Natural killer cell (primary cell): ENCODE measurements at regions not wholly inside any gene's neighbourhood (a gene's known extent, or its start where the extent isn't known, plus 50 kb on each side); places are given as distances from the start of the nearest gene placed in this dataset.

Source experiments
- ATAC-seq, 3 donors: fragments of 150-1000 bp in 2 of 3; fragments of 200-7000 bp in 1 of 3; cut with Tn5 transposase; 1 replicate in 1 of 3; 2 replicates in 2 of 3; pipeline ENCODE4 v1.10.0; 2021; ENCODE audit warnings: mild to moderate bottlenecking in 2 of 3, moderate library complexity in 2 of 3
- DNase-seq, 2 donors: peaks; one replicate each; pipeline versions ENCODE4 v3.0.0 to v3.0.0-alpha.2; 2013 to 2021; ENCODE audit warnings: mixed read lengths in 1 of 2
- H3K27ac ChIP-seq: one replicate; pipeline ENCODE4 v1.5.1; 2013; ENCODE audit warnings: mild to moderate bottlenecking, low read length
- H3K27me3 ChIP-seq: one replicate; pipeline ENCODE4 v1.6.1; 2013; ENCODE audit warnings: low read length; ENCODE audit not compliant: control insufficient read depth, insufficient read depth
- H3K36me3 ChIP-seq: one replicate; pipeline ENCODE4 v1.6.1; 2013; ENCODE audit warnings: low read length; ENCODE audit not compliant: control insufficient read depth, insufficient read depth
- H3K4me1 ChIP-seq: one replicate; pipeline ENCODE4 v1.6.1; 2013; ENCODE audit warnings: low read length; ENCODE audit not compliant: control insufficient read depth, insufficient read depth
- H3K4me3 ChIP-seq: one replicate; pipeline ENCODE4 v1.5.1; 2013; ENCODE audit warnings: low read length
- H3K9me3 ChIP-seq: one replicate; pipeline ENCODE4 v1.6.1; 2013; ENCODE audit warnings: low read length; ENCODE audit not compliant: control insufficient read depth, insufficient read depth
- H3K27ac Mint-ChIP-seq, 2 donors: one replicate each; pipeline ENCODE4 v1.8.0; 2022; ENCODE audit warnings: mild to moderate bottlenecking in 2 of 2, mixed read lengths in 2 of 2, moderate library complexity in 1 of 2
- H3K27me3 Mint-ChIP-seq, 2 donors: one replicate each; pipeline ENCODE4 v1.8.0; 2022; ENCODE audit warnings: low read depth in 2 of 2, mixed read lengths in 2 of 2
- H3K36me3 Mint-ChIP-seq: one replicate; pipeline ENCODE4 v1.8.0; 2022; ENCODE audit warnings: mixed read lengths
- H3K4me1 Mint-ChIP-seq, 2 donors: one replicate each; pipeline ENCODE4 v1.8.0; 2022; ENCODE audit warnings: mixed read lengths in 2 of 2
- H3K4me3 Mint-ChIP-seq: one replicate; pipeline ENCODE4 v1.8.0; 2022; ENCODE audit warnings: mild to moderate bottlenecking, moderate library complexity, mixed read lengths
- H3K9me3 Mint-ChIP-seq, 2 donors: one replicate each; pipeline ENCODE4 v1.8.0; 2022; ENCODE audit warnings: mixed read lengths in 2 of 2
- CTCF ChIP-seq: fragments of 200-600 bp; IDR thresholded peaks from one replicate; pipeline ENCODE4 v1.8.0; 2022; ENCODE audit warnings: antibody characterized with exemption
- WGBS: methylation state at CpG from one replicate; pipeline ENCODE4 v1.1.7; 2013; ENCODE audit warnings: missing lambda C conversion rate; ENCODE audit not compliant: insufficient coverage; 5-methylcytosine and 5-hydroxymethylcytosine counted together
- intact Hi-C: fragments of 100-400 bp; cut with micrococcal nuclease; formaldehyde crosslinking; loops from one replicate; pipeline ENCODE4 v1.14.2; 2022

GRCh38 chr1:80673935-80674597 lies 1126.7 kb upstream of the ADGRL2 start:
- Histone ChIP-seq H3K4me3 (no peak overlapping the region), H3K27ac (no peak overlapping the region), H3K9me3 (no peaks in the 10 kb centered on the region), H3K27me3 (no peaks in the 10 kb centered on the region), H3K4me1 (no peaks in the 10 kb centered on the region), H3K36me3 (no peaks in the 10 kb centered on the region)
- H3K4me1 Mint-ChIP-seq: no peaks in the 10 kb centered on the region
- peaks cover 6% of the 10 kb centered on the region for H3K36me3 Mint-ChIP-seq
- H3K27me3 Mint-ChIP-seq: no peaks in the 10 kb centered on the region
- no peak for TF ChIP-seq CTCF
- H3K9me3 Mint-ChIP-seq: peaks cover 17 to 26% of the 10 kb centered on the region in 2 donors
- no peak overlapping the region for H3K4me3 Mint-ChIP-seq
- intact Hi-C loops: no loop called here
- no peak overlapping the region for H3K27ac Mint-ChIP-seq
- ATAC-seq: no peak
- 93% methylated on average over 1 of the region's 3 CpGs for WGBS
- DNase-seq: no peak

GRCh38 chr1:80668372-80668771 lies 1132.4 kb upstream of the ADGRL2 start:
- intact Hi-C loops: no loop called here

GRCh38 chr1:80666073-80666472 lies 1134.7 kb upstream of the ADGRL2 start:
- no peaks in the 10 kb centered on the region for H3K27me3 ChIP-seq
- Mint-ChIP-seq H3K27me3 (no peaks in the 10 kb centered on the region), H3K4me1 (no peaks in the 10 kb centered on the region), H3K9me3 (peaks cover 15 to 19% of the 10 kb centered on the region in 2 donors), H3K4me3 (no peak overlapping the region), H3K27ac (no peak overlapping the region), H3K36me3 (peaks cover 15% of the 10 kb centered on the region)
- H3K27ac ChIP-seq: no peak overlapping the region
- H3K36me3 ChIP-seq: no peaks in the 10 kb centered on the region
- no peak for ATAC-seq
- no peak overlapping the region for H3K4me3 ChIP-seq
- H3K9me3 ChIP-seq: no peaks in the 10 kb centered on the region
- no peak for DNase-seq
- intact Hi-C loops: no loop called here
- TF ChIP-seq CTCF: no peak
- no peaks in the 10 kb centered on the region for H3K4me1 ChIP-seq

More at GRCh38 chr1:80668372-80668771, 1132.4 kb upstream of the ADGRL2 start:
- Mint-ChIP-seq H3K36me3 (no peaks in the 10 kb centered on the region), H3K27ac (no peak overlapping the region), H3K27me3 (no peaks in the 10 kb centered on the region), H3K4me1 (no peaks in the 10 kb centered on the region), H3K9me3 (peaks cover 11 to 14% of the 10 kb centered on the region in 2 donors), H3K4me3 (no peak overlapping the region)
- WGBS: 62% methylated on average over 1 of the region's 1 CpG
- ATAC-seq (no peak), DNase-seq (no peak)
- H3K27ac ChIP-seq: no peak overlapping the region
- no peak overlapping the region for H3K4me3 ChIP-seq
- H3K27me3 ChIP-seq: no peaks in the 10 kb centered on the region
- no peaks in the 10 kb centered on the region for H3K36me3 ChIP-seq
- no peaks in the 10 kb centered on the region for H3K9me3 ChIP-seq
- no peak for TF ChIP-seq CTCF
- H3K4me1 ChIP-seq: no peaks in the 10 kb centered on the region

GRCh38 chr1:80659161-80659560 lies 1141.6 kb upstream of the ADGRL2 start:
- Mint-ChIP-seq H3K27ac (no peak overlapping the region), H3K4me1 (no peaks in the 10 kb centered on the region), H3K27me3 (no peaks in the 10 kb centered on the region), H3K36me3 (peaks cover 15% of the 10 kb centered on the region), H3K9me3 (peaks cover 13 to 26% of the 10 kb centered on the region in 2 donors), H3K4me3 (no peak overlapping the region)
- Histone ChIP-seq H3K36me3 (no peaks in the 10 kb centered on the region), H3K4me1 (no peaks in the 10 kb centered on the region), H3K4me3 (no peak overlapping the region), H3K9me3 (peaks cover 5% of the 10 kb centered on the region), H3K27me3 (no peaks in the 10 kb centered on the region), H3K27ac (no peak overlapping the region)
- 85% methylated on average over 4 of the region's 5 CpGs for WGBS
- intact Hi-C loops: no loop called here
- DNase-seq (no peak), ATAC-seq (no peak)
- no peak for TF ChIP-seq CTCF
